WTC11 (cell line): ENCODE measurements at regions not wholly inside any gene's neighbourhood (a gene's known extent, or its start where the extent isn't known, plus 50 kb on each side); places are given as distances from the start of the nearest gene placed in this dataset.
"Not testable (repeated sequence)": the region's sequence is repeated elsewhere in the genome, so short reads cannot be mapped to it uniquely, and the experiment has no call there.

ENCODE experiments used
- ATAC-seq: fragments of 200-7000 bp; cut with Tn5 transposase; 2 replicates; pipeline ENCODE4 v1.10.0; 2021; ENCODE audit warnings: mild to moderate bottlenecking, moderate library complexity
- CTCF ChIA-PET: fragments of 300-600 bp; sonication (Branson Sonifier 250); formaldehyde crosslinking; loops from one replicate; lab custom pipeline; 2021; ENCODE audit warnings: antibody characterized with exemption; lab: Charles Lee
- POLR2A ChIA-PET: fragments of 350-600 bp; sonication (Branson Sonifier 250); formaldehyde crosslinking; loops from one replicate; lab custom pipeline; 2021; ENCODE audit warnings: antibody characterized with exemption; lab: Charles Lee
- DNase-seq: peaks from one replicate; pipeline ENCODE4 v3.0.0; 2021; ENCODE audit warnings: low spot score
- H3K27ac Mint-ChIP-seq: 2 replicates; pipeline ENCODE4 v1.8.0; 2021; ENCODE audit warnings: mixed read lengths
- H3K27me3 Mint-ChIP-seq: 2 replicates; pipeline ENCODE4 v1.8.0; 2021; ENCODE audit warnings: low read depth, mild to moderate bottlenecking, moderate library complexity, mixed read lengths
- H3K36me3 Mint-ChIP-seq: 2 replicates; pipeline ENCODE4 v1.8.0; 2021; ENCODE audit warnings: mixed read lengths
- H3K4me1 Mint-ChIP-seq: 2 replicates; pipeline ENCODE4 v1.8.0; 2022; ENCODE audit warnings: mixed read lengths
- H3K4me3 Mint-ChIP-seq: 2 replicates; pipeline ENCODE4 v1.8.0; 2021; ENCODE audit warnings: mild to moderate bottlenecking, moderate library complexity, mixed read lengths
- H3K9me3 Mint-ChIP-seq: 2 replicates; pipeline ENCODE4 v1.8.0; 2021; ENCODE audit warnings: mixed read lengths
- ELF4 ChIP-seq: sonication (generic); formaldehyde crosslinking; IDR thresholded peaks from 2 replicates; pipeline ENCODE4 v1.8.1; 2022; ENCODE audit warnings: low read depth, mild to moderate bottlenecking, moderate library complexity, missing genetic modification reagents
- FOXP1 ChIP-seq: sonication (generic); formaldehyde crosslinking; IDR thresholded peaks from 2 replicates; pipeline ENCODE4 v1.8.0; 2022; ENCODE audit warnings: missing genetic modification reagents, mild to moderate bottlenecking, moderate library complexity, borderline replicate concordance
- HMGA2 ChIP-seq: fragments of 250-450 bp; sonication (Bioruptor Pico); IDR thresholded peaks from 2 replicates; pipeline ENCODE4 v1.4.0; 2021; ENCODE audit warnings: mild to moderate bottlenecking, moderate library complexity
- KAT7 ChIP-seq: sonication (generic); formaldehyde crosslinking; IDR thresholded peaks from 2 replicates; pipeline ENCODE4 v1.8.1; 2023; ENCODE audit warnings: missing genetic modification reagents, mild to moderate bottlenecking, borderline replicate concordance
- OVOL2 ChIP-seq: fragments of 250-450 bp; sonication (Bioruptor Pico); IDR thresholded peaks from 2 replicates; pipeline ENCODE4 v1.9.0; 2021; ENCODE audit warnings: mild to moderate bottlenecking, borderline replicate concordance
- RORB ChIP-seq: fragments of 250-450 bp; sonication (Bioruptor Pico); IDR thresholded peaks from 2 replicates; pipeline ENCODE4 v1.9.0; 2021; ENCODE audit warnings: mild to moderate bottlenecking
- TEAD1 ChIP-seq: sonication (generic); formaldehyde crosslinking; IDR thresholded peaks from 2 replicates; pipeline ENCODE4 v1.8.0; 2022; ENCODE audit warnings: mild to moderate bottlenecking, missing genetic modification reagents
- ZNF121 ChIP-seq: sonication (generic); formaldehyde crosslinking; IDR thresholded peaks from 2 replicates; pipeline ENCODE4 v1.8.0; 2023; ENCODE audit warnings: missing genetic modification reagents
- ZNF263 ChIP-seq: sonication (generic); formaldehyde crosslinking; IDR thresholded peaks from 2 replicates; pipeline ENCODE4 v1.8.1; 2022; ENCODE audit warnings: low read depth, mild to moderate bottlenecking, moderate library complexity, missing genetic modification reagents
- ZNF425 ChIP-seq: fragments of 250-450 bp; sonication (Bioruptor Pico); conservative IDR thresholded peaks from 2 replicates; pipeline ENCODE4 v1.9.0; 2021; ENCODE audit warnings: mild to moderate bottlenecking
- ZSCAN18 ChIP-seq: fragments of 250-450 bp; sonication (Bioruptor Pico); IDR thresholded peaks from 2 replicates; pipeline ENCODE4 v2.1.2; 2022; ENCODE audit warnings: mild to moderate bottlenecking, moderate library complexity
- TF ChIP-seq, protein P1 (sequence below): fragments of 250-450 bp; sonication (Bioruptor Pico); IDR thresholded peaks from 2 replicates; pipeline ENCODE4 v1.9.0; 2021; ENCODE audit warnings: mild to moderate bottlenecking, borderline replicate concordance
- TF ChIP-seq, protein P2 (sequence below): sonication (generic); formaldehyde crosslinking; IDR thresholded peaks from 2 replicates; pipeline ENCODE4 v1.8.0; 2022; ENCODE audit warnings: mild to moderate bottlenecking, missing genetic modification reagents
- TF ChIP-seq, protein P3 (sequence below): sonication (generic); formaldehyde crosslinking; IDR thresholded peaks from 2 replicates; pipeline ENCODE4 v1.8.0; 2022; ENCODE audit warnings: mild to moderate bottlenecking, missing genetic modification reagents
- TF ChIP-seq, protein P4 (sequence below): fragments of 250-450 bp; sonication (Bioruptor Pico); IDR thresholded peaks from 2 replicates; pipeline ENCODE4 v1.8.0; 2021; ENCODE audit warnings: mild to moderate bottlenecking
- TF ChIP-seq, protein P5 (sequence below): sonication (generic); formaldehyde crosslinking; IDR thresholded peaks from 2 replicates; pipeline ENCODE4 v1.8.1; 2023; ENCODE audit warnings: mild to moderate bottlenecking, moderate library complexity, missing genetic modification reagents

DNA sequence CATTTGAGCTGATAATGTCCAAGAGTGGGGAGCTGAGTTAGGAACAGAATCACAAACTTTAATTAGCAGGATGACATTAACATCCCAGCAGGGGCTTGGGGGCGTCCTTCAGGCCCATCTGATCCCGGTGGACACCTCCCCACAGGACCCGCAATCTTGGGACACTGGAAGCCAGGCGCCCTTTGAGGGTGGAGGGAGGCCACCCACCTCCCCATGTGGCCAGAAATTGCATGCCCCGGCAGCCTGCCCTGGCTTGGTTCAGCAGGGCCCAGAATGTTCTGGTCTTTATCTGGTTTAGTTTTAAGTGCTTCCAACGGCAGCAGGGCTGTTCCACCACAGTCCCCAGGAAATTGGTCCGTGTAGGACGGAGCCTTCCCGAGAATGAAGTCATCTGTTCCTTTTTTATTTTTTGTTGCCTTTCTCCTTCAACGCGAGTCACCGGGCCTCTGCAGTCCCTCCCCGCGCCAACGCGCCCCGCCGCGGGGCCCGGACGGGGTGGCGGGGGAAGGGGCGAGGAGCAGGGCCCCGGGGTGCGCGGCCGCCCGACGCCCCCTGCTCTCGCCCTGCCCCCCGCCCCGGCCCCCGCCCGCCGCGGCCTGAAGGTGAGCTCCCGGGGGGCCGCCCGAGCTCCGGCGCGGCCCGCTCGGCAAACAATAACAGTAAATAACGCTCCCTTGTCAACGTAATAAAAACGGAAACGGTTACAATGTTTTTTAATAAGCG, 207.9 kb downstream of the C9orf50 start (continued):
- TF ChIP-seq ZNF425 (CRISPR knock-in tag), result no peak
- no peak for TF ChIP-seq RORB (CRISPR knock-in tag)
- no peak for TF ChIP-seq ELF4 (CRISPR knock-in tag)

- ATAC-seq, H3K36me3 Mint-ChIP-seq, POLR2A ChIA-PET, H3K27ac Mint-ChIP-seq, CTCF ChIA-PET, H3K27me3 Mint-ChIP-seq, DNase-seq: not testable (repeated sequence)
- peak overlapping the region; percentile 69 for H3K4me3 Mint-ChIP-seq
- peaks cover 17% of the 10 kb centered on the region for H3K4me1 Mint-ChIP-seq
- H3K9me3 Mint-ChIP-seq, result peaks cover 13% of the 10 kb centered on the region
These were observed 208.6 kb downstream of the C9orf50 start for GRCh38 chr9:129412176-129412813.

DNA sequence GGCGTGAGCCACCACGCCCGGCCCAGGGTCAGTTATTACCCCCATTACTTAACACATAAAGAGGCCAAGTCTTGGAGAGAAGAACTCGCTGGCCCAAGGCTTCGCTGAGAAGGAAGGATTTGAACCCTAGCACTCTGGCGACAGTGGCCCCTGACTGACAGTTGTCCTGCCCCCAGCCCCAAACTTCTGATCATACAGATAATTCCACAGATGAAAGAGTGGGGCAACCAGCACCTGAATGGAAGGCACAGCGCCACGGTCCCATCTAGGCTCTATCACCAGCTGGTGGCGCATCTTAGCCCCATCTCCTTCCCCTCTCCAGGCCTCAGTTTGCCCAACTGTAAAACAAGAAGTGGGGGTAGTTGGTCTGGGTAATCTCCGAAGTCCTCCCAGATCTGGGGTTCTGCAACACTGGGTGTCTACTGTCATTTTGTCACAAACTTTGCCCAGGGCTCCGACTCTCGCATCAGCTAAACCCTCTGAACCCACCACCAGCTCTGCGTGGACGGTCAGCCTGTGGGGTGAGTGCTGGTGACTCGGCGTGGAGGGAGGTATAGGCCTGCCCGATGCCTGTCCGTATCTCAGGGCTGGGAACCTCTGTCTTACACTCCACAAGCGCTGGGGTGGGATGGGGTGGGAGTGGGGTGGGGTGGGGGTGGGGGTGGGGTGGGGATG, 209.3 kb downstream of the C9orf50 start:
- no peak overlapping the region for H3K4me3 Mint-ChIP-seq
- H3K4me1 Mint-ChIP-seq, result peaks cover 20% of the 10 kb centered on the region
- H3K27me3 Mint-ChIP-seq, result peaks cover 5% of the 10 kb centered on the region
- ChIA-PET POLR2A (no interaction called here), CTCF (no interaction called here)
- H3K27ac Mint-ChIP-seq, result no peak overlapping the region
- H3K36me3 Mint-ChIP-seq, result peaks cover 10% of the 10 kb centered on the region
- DNase-seq (no peak), ATAC-seq (no peak)
- peaks cover 13% of the 10 kb centered on the region for H3K9me3 Mint-ChIP-seq
- TF ChIP-seq ZSCAN18 (CRISPR knock-in tag) (no peak), KAT7 (no peak), ZNF121 (CRISPR knock-in tag) (no peak), ZNF263 (CRISPR knock-in tag) (no peak), HMGA2 (CRISPR knock-in tag) (no peak), TEAD1 (CRISPR knock-in tag) (no peak), OVOL2 (CRISPR knock-in tag) (no peak), FOXP1 (CRISPR knock-in tag) (no peak)
- TF ChIP-seq, protein P1, sequence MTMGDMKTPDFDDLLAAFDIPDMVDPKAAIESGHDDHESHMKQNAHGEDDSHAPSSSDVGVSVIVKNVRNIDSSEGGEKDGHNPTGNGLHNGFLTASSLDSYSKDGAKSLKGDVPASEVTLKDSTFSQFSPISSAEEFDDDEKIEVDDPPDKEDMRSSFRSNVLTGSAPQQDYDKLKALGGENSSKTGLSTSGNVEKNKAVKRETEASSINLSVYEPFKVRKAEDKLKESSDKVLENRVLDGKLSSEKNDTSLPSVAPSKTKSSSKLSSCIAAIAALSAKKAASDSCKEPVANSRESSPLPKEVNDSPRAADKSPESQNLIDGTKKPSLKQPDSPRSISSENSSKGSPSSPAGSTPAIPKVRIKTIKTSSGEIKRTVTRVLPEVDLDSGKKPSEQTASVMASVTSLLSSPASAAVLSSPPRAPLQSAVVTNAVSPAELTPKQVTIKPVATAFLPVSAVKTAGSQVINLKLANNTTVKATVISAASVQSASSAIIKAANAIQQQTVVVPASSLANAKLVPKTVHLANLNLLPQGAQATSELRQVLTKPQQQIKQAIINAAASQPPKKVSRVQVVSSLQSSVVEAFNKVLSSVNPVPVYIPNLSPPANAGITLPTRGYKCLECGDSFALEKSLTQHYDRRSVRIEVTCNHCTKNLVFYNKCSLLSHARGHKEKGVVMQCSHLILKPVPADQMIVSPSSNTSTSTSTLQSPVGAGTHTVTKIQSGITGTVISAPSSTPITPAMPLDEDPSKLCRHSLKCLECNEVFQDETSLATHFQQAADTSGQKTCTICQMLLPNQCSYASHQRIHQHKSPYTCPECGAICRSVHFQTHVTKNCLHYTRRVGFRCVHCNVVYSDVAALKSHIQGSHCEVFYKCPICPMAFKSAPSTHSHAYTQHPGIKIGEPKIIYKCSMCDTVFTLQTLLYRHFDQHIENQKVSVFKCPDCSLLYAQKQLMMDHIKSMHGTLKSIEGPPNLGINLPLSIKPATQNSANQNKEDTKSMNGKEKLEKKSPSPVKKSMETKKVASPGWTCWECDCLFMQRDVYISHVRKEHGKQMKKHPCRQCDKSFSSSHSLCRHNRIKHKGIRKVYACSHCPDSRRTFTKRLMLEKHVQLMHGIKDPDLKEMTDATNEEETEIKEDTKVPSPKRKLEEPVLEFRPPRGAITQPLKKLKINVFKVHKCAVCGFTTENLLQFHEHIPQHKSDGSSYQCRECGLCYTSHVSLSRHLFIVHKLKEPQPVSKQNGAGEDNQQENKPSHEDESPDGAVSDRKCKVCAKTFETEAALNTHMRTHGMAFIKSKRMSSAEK, result no peak
- TF ChIP-seq, protein P2, sequence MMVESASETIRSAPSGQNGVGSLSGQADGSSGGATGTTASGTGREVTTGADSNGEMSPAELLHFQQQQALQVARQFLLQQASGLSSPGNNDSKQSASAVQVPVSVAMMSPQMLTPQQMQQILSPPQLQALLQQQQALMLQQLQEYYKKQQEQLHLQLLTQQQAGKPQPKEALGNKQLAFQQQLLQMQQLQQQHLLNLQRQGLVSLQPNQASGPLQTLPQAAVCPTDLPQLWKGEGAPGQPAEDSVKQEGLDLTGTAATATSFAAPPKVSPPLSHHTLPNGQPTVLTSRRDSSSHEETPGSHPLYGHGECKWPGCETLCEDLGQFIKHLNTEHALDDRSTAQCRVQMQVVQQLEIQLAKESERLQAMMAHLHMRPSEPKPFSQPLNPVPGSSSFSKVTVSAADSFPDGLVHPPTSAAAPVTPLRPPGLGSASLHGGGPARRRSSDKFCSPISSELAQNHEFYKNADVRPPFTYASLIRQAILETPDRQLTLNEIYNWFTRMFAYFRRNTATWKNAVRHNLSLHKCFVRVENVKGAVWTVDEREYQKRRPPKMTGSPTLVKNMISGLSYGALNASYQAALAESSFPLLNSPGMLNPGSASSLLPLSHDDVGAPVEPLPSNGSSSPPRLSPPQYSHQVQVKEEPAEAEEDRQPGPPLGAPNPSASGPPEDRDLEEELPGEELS (CRISPR knock-in tag), result no peak
- TF ChIP-seq, protein P3, sequence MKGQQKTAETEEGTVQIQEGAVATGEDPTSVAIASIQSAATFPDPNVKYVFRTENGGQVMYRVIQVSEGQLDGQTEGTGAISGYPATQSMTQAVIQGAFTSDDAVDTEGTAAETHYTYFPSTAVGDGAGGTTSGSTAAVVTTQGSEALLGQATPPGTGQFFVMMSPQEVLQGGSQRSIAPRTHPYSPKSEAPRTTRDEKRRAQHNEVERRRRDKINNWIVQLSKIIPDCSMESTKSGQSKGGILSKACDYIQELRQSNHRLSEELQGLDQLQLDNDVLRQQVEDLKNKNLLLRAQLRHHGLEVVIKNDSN (CRISPR knock-in tag), result no peak
- TF ChIP-seq, protein P4, sequence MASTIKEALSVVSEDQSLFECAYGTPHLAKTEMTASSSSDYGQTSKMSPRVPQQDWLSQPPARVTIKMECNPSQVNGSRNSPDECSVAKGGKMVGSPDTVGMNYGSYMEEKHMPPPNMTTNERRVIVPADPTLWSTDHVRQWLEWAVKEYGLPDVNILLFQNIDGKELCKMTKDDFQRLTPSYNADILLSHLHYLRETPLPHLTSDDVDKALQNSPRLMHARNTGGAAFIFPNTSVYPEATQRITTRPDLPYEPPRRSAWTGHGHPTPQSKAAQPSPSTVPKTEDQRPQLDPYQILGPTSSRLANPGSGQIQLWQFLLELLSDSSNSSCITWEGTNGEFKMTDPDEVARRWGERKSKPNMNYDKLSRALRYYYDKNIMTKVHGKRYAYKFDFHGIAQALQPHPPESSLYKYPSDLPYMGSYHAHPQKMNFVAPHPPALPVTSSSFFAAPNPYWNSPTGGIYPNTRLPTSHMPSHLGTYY, result no peak
- TF ChIP-seq, protein P5, sequence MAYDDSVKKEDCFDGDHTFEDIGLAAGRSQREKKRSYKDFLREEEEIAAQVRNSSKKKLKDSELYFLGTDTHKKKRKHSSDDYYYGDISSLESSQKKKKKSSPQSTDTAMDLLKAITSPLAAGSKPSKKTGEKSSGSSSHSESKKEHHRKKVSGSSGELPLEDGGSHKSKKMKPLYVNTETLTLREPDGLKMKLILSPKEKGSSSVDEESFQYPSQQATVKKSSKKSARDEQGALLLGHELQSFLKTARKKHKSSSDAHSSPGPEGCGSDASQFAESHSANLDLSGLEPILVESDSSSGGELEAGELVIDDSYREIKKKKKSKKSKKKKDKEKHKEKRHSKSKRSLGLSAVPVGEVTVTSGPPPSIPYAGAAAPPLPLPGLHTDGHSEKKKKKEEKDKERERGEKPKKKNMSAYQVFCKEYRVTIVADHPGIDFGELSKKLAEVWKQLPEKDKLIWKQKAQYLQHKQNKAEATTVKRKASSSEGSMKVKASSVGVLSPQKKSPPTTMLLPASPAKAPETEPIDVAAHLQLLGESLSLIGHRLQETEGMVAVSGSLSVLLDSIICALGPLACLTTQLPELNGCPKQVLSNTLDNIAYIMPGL (CRISPR knock-in tag), result no peak
